Neural cell (in vitro differentiated cells): ENCODE measurements at regions not wholly inside any gene's neighbourhood (a gene's known extent, or its start where the extent isn't known, plus 50 kb on each side); places are given as distances from the start of the nearest gene placed in this dataset.

Source experiments
- H2AFZ ChIP-seq: fragments of 200-600, 300-800 bp; sonication (generic), shearing (Covaris generic); 2 replicates; pipeline ENCODE4 v1.6.0; 2014; ENCODE audit warnings: low read depth, mild to moderate bottlenecking, antibody characterized with exemption, low read length, moderate library complexity
- H3F3A ChIP-seq: fragments of 200-600 bp; shearing (Covaris generic); 2 replicates; pipeline ENCODE4 v1.6.1; 2016; ENCODE audit warnings: mild to moderate bottlenecking, moderate library complexity, mixed read lengths, antibody characterized with exemption, low read length; ENCODE audit not compliant: insufficient read depth, poor library complexity, severe bottlenecking
- H3K27ac ChIP-seq: fragments of 200-600, 300-800 bp; sonication (generic), shearing (Covaris generic); 2 replicates; pipeline ENCODE4 v1.5.1; 2014; ENCODE audit warnings: mild to moderate bottlenecking, low read length, moderate library complexity
- H3K27me3 ChIP-seq: fragments of 300-800, 200-600 bp; sonication (generic), shearing (Covaris generic); 2 replicates; pipeline ENCODE4 v1.6.0; 2014; ENCODE audit warnings: mild to moderate bottlenecking, low read depth, low read length, moderate library complexity; ENCODE audit not compliant: insufficient read depth
- H3K36me3 ChIP-seq: fragments of 300-800, 200-600 bp; sonication (generic), shearing (Covaris generic); 2 replicates; pipeline ENCODE4 v1.5.1; 2014; ENCODE audit warnings: mild to moderate bottlenecking, antibody characterized with exemption, low read length, moderate library complexity; ENCODE audit not compliant: insufficient read depth
- H3K4me2 ChIP-seq: fragments of 300-800, 200-600 bp; sonication (generic), shearing (Covaris generic); 2 replicates; pipeline ENCODE4 v1.6.0; 2014; ENCODE audit warnings: mild to moderate bottlenecking, low read length
- H3K4me3 ChIP-seq: fragments of 300-800, 200-600 bp; sonication (generic), shearing (Covaris generic); 2 replicates; pipeline ENCODE4 v1.5.1; 2014; ENCODE audit warnings: mild to moderate bottlenecking, low read length, moderate library complexity
- H3K79me2 ChIP-seq: fragments of 200-600 bp; shearing (Covaris generic); replicated peaks from 2 replicates; pipeline ENCODE4 v1.6.0; 2014; ENCODE audit warnings: mild to moderate bottlenecking, low read length, moderate library complexity; ENCODE audit not compliant: insufficient read depth
- H3K9ac ChIP-seq: fragments of 300-800, 200-600 bp; sonication (generic), shearing (Covaris generic); 2 replicates; pipeline ENCODE4 v1.6.1; 2016; ENCODE audit warnings: mild to moderate bottlenecking, low read length, mixed read lengths
- H3K9me2 ChIP-seq: fragments of 200-600 bp; shearing (Covaris generic); 2 replicates; pipeline ENCODE4 v1.6.1; 2016; ENCODE audit warnings: mild to moderate bottlenecking, low read length, mixed read lengths; ENCODE audit not compliant: insufficient read depth
- H3K9me3 ChIP-seq: fragments of 200-600, 300-800 bp; sonication (generic), shearing (Covaris generic); 2 replicates; pipeline ENCODE4 v1.6.1; 2016; ENCODE audit warnings: mild to moderate bottlenecking, mixed run types, low read length, moderate library complexity, mixed read lengths
- H4K20me1 ChIP-seq: fragments of 200-600 bp; shearing (Covaris generic); 2 replicates; pipeline ENCODE4 v1.6.1; 2016; ENCODE audit warnings: mild to moderate bottlenecking, mixed run types; ENCODE audit not compliant: insufficient read depth
- CTCF ChIP-seq: fragments of 450-650 bp; IDR thresholded peaks from 2 replicates; pipeline ENCODE4 v1.5.1; 2014; ENCODE audit warnings: antibody characterized with exemption, mild to moderate bottlenecking, moderate library complexity; ENCODE audit not compliant: poor library complexity, severe bottlenecking
- EP300 ChIP-seq: fragments of 450-650 bp; conservative IDR thresholded peaks from 2 replicates; pipeline ENCODE4 v1.6.1; 2014; ENCODE audit warnings: antibody characterized with exemption, mild to moderate bottlenecking, moderate library complexity; ENCODE audit not compliant: poor library complexity, severe bottlenecking
- EZH2 ChIP-seq: fragments of 200-600, 300-800 bp; shearing (Covaris generic), sonication (generic); IDR thresholded peaks from 2 replicates; pipeline ENCODE4 v1.6.1; 2014; ENCODE audit warnings: antibody characterized with exemption, low read length, borderline replicate concordance, mild to moderate bottlenecking; ENCODE audit not compliant: insufficient read depth, poor library complexity, severe bottlenecking
- MXI1 ChIP-seq: fragments of 450-650 bp; conservative IDR thresholded peaks from 2 replicates; pipeline ENCODE4 v1.6.1; 2014; ENCODE audit warnings: antibody characterized with exemption, mild to moderate bottlenecking; ENCODE audit not compliant: poor library complexity, severe bottlenecking
- POLR2AphosphoS5 ChIP-seq: IDR thresholded peaks from 2 replicates; pipeline ENCODE4 v1.6.1; 2012
- RAD21 ChIP-seq: fragments of 450-650 bp; conservative IDR thresholded peaks from 2 replicates; pipeline ENCODE4 v1.6.1; 2014; ENCODE audit warnings: antibody characterized with exemption, mild to moderate bottlenecking, moderate library complexity
- REST ChIP-seq: IDR thresholded peaks from 2 replicates; pipeline ENCODE4 v1.6.1; 2012; ENCODE audit warnings: borderline replicate concordance
- SMC3 ChIP-seq: fragments of 450-650 bp; conservative IDR thresholded peaks from 2 replicates; pipeline ENCODE4 v1.6.1; 2014; ENCODE audit warnings: antibody characterized with exemption, mild to moderate bottlenecking, moderate library complexity; ENCODE audit not compliant: poor library complexity
- TAF1 ChIP-seq: IDR thresholded peaks from 2 replicates; pipeline ENCODE4 v1.6.1; 2012; ENCODE audit warnings: low read depth

GRCh38 chr16:49051576-49051975 lies 230.1 kb downstream of the CBLN1 start:
- TF ChIP-seq EP300 (no peak), EZH2 (no peak), MXI1 (no peak), TAF1 (no peak), REST (no peak), POLR2AphosphoS5 (no peak), CTCF (no peak), RAD21 (no peak), SMC3 (no peak)
- Histone ChIP-seq H3K27ac (no peak overlapping the region), H3K4me3 (no peak overlapping the region), H3K9ac (no peak overlapping the region), H3K9me2 (no peaks in the 10 kb centered on the region), H3K27me3 (no peaks in the 10 kb centered on the region), H4K20me1 (no peaks in the 10 kb centered on the region), H3K79me2 (no peaks in the 10 kb centered on the region), H3K9me3 (no peaks in the 10 kb centered on the region), H3K4me2 (no peak overlapping the region), H2AFZ (no peak overlapping the region), H3F3A (no peaks in the 10 kb centered on the region), H3K36me3 (no peaks in the 10 kb centered on the region)

- H3K9me3 ChIP-seq, result no peaks in the 10 kb centered on the region
- TF ChIP-seq POLR2AphosphoS5 (no peak), MXI1 (no peak), CTCF (no peak), RAD21 (no peak), EP300 (no peak), REST (no peak), TAF1 (no peak), SMC3 (no peak), EZH2 (no peak)
- H3K4me3 ChIP-seq, result no peak overlapping the region
- no peak overlapping the region for H3K9ac ChIP-seq
- H2AFZ ChIP-seq, result no peak overlapping the region
- H3K36me3 ChIP-seq, result no peaks in the 10 kb centered on the region
- H3K9me2 ChIP-seq, result no peaks in the 10 kb centered on the region
- no peaks in the 10 kb centered on the region for H3F3A ChIP-seq
- H3K79me2 ChIP-seq, result no peaks in the 10 kb centered on the region
- H3K4me2 ChIP-seq, result no peak overlapping the region
- H3K27ac ChIP-seq, result no peak overlapping the region
- no peaks in the 10 kb centered on the region for H4K20me1 ChIP-seq
- H3K27me3 ChIP-seq, result no peaks in the 10 kb centered on the region
These were observed 231.0 kb downstream of the CBLN1 start for GRCh38 chr16:49050607-49051006.
